Colon (tissue), 2 donors: ENCODE measurements at regions not wholly inside any gene's neighbourhood (a gene's known extent, or its start where the extent isn't known, plus 50 kb on each side); places are given as distances from the start of the nearest gene placed in this dataset.
A peak's percentile ranks its signal among the peaks of the same experiment; 100 is the strongest.

Experiments
- FAIRE-seq: peaks from 2 replicates; lab custom pipeline; 2012; peaks lifted over from hg19 to GRCh38; lab: Jason Lieb, UNC
- donor health status: control.
- donor health status: control.

GRCh38 chr1:90650401-90650800 lies 66.7 kb downstream of the BARHL2 start:
- FAIRE-seq = no peak

DNA sequence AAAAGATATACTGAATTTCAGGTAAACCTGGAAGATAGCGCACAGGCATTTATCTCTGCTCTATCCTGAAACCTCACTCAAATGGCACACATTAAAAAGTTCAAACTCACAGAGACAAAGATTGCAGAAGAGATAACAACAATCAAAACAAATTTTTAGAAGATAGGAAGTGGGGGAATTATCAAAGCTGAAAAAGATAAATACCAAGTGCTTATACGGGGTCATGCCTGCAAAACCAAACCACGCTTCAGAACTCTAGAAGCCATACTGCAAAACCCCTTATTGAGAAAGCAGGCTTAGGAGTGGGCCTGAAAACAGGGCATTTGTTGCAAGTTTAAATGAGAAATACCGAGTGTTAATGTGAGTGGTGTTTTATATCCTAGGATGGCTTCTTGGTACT lies 76.8 kb downstream of the BARHL2 start:
- FAIRE-seq = no peak

- no peak for FAIRE-seq
Observed at GRCh38 chr1:90622666-90623065, 94.4 kb downstream of the BARHL2 start.

GRCh38 chr1:90621986-90622385 lies 95.1 kb downstream of the BARHL2 start:
- FAIRE-seq = no peak

- FAIRE-seq = no peak
Observed at GRCh38 chr1:90616395-90616794, 100.7 kb downstream of the BARHL2 start.

GRCh38 chr1:90614872-90615271 lies 102.2 kb downstream of the BARHL2 start:
- no peak for FAIRE-seq

- FAIRE-seq = no peak
Observed at GRCh38 chr1:90613371-90613770, 103.7 kb downstream of the BARHL2 start.

GRCh38 chr1:90612033-90612432 lies 105.1 kb downstream of the BARHL2 start:
- FAIRE-seq = no peak

DNA sequence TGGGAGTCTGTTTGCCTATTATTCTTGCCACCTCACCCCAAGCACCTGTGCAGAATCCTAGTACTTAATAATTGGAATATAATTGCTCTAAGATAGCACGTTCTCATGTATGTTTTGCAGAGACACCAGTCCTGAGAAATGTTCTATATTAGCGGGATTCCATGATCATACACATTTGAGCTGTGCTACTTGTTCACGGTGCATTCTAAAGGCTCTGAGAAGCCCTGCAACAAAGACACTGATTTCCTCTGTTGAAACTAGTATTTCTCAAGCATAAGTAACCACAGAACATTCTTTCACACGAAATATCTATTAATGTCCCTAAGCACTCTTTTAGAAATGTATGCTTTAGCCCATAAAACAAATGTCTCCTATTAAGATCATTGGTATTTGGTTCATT lies 109.4 kb downstream of the BARHL2 start:
- no peak for FAIRE-seq

- FAIRE-seq = no peak
Observed at GRCh38 chr1:90605070-90605469, 112.0 kb downstream of the BARHL2 start.

DNA sequence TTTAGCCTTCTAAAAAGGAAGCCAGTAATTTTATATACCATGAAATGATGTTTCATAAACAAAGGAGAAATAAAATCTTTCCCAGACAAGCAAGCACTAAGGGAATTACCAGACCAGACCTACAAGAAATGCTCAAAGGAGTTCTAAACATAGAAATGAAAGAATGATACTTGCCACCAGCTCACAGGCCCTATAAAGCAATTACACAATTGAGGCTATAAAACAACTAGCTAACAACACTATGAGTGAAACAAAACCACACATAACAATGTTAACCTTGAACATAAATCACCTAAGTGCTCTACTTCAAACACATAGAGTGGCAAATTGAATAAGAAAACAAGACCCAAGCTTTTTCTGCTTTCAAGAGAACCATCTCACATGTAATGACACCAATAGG lies 123.8 kb downstream of the BARHL2 start:
- FAIRE-seq = peak; percentile 83

GRCh38 chr1:90591970-90592356 lies 125.1 kb downstream of the BARHL2 start:
- no peak for FAIRE-seq

- FAIRE-seq = no peak
Observed at GRCh38 chr1:90591355-90591969, 125.6 kb downstream of the BARHL2 start.

DNA sequence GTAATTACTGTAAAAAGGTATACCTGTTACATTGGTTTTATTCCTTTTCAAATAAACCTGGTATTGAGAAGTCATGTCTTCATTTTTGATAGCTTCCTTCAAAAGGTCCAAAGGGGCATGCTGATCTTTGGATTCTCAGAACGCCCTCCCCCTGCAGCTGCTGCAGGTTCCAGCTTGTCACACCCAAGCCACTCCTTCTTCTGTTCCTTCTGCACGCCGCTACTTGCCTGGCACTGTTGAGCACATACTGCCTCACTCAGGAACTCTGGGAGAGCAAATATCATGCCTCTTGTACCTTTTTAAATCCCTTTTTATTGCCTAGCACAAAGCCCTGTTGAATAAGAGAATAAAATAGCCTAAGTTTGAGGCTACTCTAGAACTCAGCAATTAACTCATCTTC lies 136.9 kb downstream of the BARHL2 start:
- FAIRE-seq = no peak

DNA sequence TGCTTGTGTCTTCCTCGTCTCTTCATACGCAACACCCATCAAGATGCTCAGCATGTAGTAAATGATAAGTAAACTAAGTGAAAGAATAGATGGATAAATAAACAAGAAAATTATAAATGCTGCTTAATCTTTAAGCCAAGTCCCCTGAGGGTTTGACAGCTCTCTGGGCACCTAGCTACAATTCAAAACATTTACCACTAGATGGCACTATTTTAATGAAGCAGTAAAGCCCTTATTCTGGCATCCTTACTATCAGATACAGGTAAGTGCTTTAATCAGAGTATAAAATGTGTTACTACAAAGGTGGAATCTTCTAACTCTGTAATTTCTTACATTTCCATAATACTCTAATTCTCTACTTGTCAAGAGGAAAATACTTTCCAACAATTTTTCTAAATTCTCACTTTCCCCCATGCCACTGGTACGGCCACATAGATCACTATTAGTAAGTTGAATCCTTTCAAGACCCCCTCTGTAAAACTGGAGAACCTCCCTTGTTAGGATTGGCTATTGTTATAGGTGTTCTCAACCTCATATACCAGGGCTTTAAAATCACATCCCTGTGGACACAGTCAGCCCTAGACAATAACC lies 137.8 kb downstream of the BARHL2 start:
- no peak for FAIRE-seq

- no peak for FAIRE-seq
Observed at GRCh38 chr1:90574692-90575370, 142.3 kb downstream of the BARHL2 start.

GRCh38 chr1:90573736-90574135 lies 143.4 kb downstream of the BARHL2 start:
- no peak for FAIRE-seq

DNA sequence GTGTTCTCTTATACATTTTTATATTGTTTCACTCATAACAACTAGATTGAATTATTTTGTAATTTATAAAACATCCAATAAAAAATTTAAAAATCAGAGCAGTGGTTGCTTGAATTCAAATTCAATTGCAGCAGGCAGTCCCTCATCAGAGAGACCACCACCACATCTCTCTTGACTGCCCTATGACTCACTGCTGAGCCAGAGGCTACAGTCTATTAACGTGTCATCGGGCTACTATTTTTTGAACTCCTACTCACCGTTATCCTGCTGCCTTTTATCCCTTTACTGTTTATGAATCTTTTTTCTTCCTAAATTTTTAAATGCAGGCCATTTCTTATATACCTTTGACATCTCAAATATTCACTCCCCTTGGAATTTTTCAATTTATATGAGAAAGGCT lies 144.7 kb downstream of the BARHL2 start:
- FAIRE-seq = no peak

DNA sequence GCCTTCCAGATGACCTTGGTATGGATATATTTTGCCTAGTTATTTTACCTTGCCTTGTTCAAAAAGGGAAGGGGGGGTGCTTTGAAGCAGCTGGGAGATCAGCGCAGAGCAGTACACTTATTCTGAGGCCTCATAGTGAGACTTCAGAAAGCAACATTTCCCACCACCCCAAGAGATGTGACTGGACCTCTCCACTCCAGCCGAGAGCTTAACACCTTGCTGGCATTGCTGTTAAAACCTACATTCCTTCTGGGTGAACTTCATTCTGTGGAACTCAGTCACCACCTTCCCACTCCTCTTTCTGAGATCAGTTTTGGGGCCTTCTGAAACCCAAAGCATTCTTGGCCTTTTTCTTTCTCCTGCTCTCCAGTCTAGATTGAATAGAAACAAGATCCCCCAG lies 148.7 kb downstream of the BARHL2 start:
- no peak for FAIRE-seq

GRCh38 chr1:90564164-90564563 lies 152.9 kb downstream of the BARHL2 start:
- FAIRE-seq = no peak

DNA sequence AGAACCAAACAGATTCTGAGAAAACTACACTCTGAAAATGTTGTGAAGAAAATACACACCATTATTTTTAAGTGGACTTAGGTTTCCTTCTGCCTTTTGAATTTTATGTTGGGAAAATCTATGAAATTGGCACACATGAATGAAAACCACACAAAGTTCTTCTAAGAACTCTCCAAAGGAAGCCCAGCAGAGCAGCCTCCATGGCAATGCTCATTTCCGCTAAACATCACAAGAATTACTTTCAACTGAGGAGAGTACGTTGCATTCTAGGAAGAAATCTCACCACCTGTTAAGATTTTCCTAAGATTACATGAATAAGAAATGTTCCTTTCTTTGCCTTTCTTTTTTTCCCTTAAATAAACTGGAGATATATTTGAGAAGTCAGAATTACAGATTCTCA lies 154.2 kb downstream of the BARHL2 start:
- FAIRE-seq = no peak

DNA sequence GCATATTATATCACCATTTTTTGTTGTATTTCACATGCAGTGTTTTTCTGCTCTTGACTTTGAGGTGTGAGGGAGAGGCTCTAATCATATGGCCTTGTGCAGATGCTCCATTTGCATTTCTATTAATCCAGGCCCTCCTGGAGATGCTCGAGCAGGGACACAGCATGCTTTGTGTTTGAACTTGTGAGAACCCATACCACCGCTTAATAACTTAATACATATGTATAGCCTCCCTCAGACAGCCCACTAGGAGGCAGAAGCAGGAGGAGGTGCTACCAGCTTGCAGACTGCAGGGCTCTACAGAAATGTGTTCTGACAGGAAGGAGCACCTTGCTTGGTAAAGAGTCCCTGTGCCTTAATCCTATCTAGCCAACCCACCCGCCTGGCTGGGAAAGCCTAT lies 155.2 kb downstream of the BARHL2 start:
- FAIRE-seq = no peak

GRCh38 chr1:90561103-90561783 lies 155.9 kb downstream of the BARHL2 start:
- FAIRE-seq = no peak
